HCT116 (cell line): ENCODE measurements at regions not wholly inside any gene's neighbourhood (a gene's known extent, or its start where the extent isn't known, plus 50 kb on each side); places are given as distances from the start of the nearest gene placed in this dataset.

ENCODE experiments used
- CEBPB ChIP-seq: IDR thresholded peaks from 2 replicates; pipeline ENCODE4 v1.6.1; 2012; ENCODE audit warnings: low read depth
- EZH2 ChIP-seq: fragments of 200-600 bp; sonication (generic); IDR thresholded peaks from 2 replicates; pipeline ENCODE4 v1.6.1; 2017; ENCODE audit warnings: antibody characterized with exemption, mixed run types
- FOSL1 ChIP-seq: IDR thresholded peaks from 2 replicates; pipeline ENCODE4 v1.6.1; 2012; ENCODE audit warnings: low read depth
- POLR2A ChIP-seq: IDR thresholded peaks from 2 replicates; pipeline ENCODE4 v1.7.0; 2011; ENCODE audit warnings: borderline replicate concordance; ENCODE audit not compliant: insufficient read depth, insufficient read length; ENCODE audit errors: extremely low read depth
- RAD21 ChIP-seq: IDR thresholded peaks from 2 replicates; pipeline ENCODE4 v1.6.1; 2012; ENCODE audit warnings: low read depth, mild to moderate bottlenecking
- TF ChIP-seq, protein P1 (sequence below), 3 experiments: fragments of 200-600 bp in 1 of 3; sonication (generic) in 1 of 3; IDR thresholded peaks in 2 of 3; conservative IDR thresholded peaks in 1 of 3; 2 replicates each; pipeline ENCODE4 v1.5.1; 2012 to 2017; ENCODE audit warnings: low read depth in 2 of 3, low read length in 2 of 3, antibody characterized with exemption in 1 of 3, borderline replicate concordance in 1 of 3, control low read depth in 1 of 3, mild to moderate bottlenecking in 1 of 3, mixed read lengths in 1 of 3, mixed run types in 1 of 3, moderate library complexity in 1 of 3; ENCODE audit not compliant: insufficient read depth in 1 of 3
- TF ChIP-seq, protein P2 (sequence below): IDR thresholded peaks from 2 replicates; pipeline ENCODE4 v1.6.1; 2012
- TF ChIP-seq, protein P3 (sequence below): IDR thresholded peaks from 2 replicates; pipeline ENCODE4 v1.6.1; 2012; ENCODE audit warnings: low read depth

DNA sequence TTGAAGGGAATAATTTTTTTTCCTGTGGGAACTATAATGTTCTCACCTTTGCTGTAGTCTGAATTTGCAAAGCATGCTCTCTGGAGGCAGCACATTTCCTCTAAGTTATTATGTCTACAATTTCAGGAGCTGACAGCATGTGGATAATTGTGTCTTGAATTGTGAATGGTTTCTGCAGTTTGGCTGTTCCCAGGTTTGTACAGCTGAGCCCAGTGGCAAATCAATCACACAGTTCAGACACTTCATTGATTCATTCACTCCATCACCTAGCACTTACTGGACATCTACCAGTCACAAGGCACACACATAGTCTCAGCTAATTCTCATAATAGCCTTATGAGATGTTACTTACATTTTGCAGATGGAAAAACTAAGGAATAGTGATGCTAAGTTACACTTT, 219.0 kb upstream of the ROPN1 start:
- TF ChIP-seq EZH2 (no peak), CEBPB (no peak), FOSL1 (no peak), POLR2A (no peak), RAD21 (no peak)
- TF ChIP-seq, protein P1, sequence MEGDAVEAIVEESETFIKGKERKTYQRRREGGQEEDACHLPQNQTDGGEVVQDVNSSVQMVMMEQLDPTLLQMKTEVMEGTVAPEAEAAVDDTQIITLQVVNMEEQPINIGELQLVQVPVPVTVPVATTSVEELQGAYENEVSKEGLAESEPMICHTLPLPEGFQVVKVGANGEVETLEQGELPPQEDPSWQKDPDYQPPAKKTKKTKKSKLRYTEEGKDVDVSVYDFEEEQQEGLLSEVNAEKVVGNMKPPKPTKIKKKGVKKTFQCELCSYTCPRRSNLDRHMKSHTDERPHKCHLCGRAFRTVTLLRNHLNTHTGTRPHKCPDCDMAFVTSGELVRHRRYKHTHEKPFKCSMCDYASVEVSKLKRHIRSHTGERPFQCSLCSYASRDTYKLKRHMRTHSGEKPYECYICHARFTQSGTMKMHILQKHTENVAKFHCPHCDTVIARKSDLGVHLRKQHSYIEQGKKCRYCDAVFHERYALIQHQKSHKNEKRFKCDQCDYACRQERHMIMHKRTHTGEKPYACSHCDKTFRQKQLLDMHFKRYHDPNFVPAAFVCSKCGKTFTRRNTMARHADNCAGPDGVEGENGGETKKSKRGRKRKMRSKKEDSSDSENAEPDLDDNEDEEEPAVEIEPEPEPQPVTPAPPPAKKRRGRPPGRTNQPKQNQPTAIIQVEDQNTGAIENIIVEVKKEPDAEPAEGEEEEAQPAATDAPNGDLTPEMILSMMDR (IDR thresholded peaks at IDR 0.05 in 2 of 3, conservative IDR thresholded peaks at IDR 0.05 in 1 of 3; ENCODE audit: borderline replicate concordance in 1 of 3, insufficient read depth in 1 of 3, low read depth in 2 of 3, low read length in 2 of 3), result no peak
- TF ChIP-seq, protein P2, sequence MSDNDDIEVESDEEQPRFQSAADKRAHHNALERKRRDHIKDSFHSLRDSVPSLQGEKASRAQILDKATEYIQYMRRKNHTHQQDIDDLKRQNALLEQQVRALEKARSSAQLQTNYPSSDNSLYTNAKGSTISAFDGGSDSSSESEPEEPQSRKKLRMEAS, result no peak
- TF ChIP-seq, protein P3, sequence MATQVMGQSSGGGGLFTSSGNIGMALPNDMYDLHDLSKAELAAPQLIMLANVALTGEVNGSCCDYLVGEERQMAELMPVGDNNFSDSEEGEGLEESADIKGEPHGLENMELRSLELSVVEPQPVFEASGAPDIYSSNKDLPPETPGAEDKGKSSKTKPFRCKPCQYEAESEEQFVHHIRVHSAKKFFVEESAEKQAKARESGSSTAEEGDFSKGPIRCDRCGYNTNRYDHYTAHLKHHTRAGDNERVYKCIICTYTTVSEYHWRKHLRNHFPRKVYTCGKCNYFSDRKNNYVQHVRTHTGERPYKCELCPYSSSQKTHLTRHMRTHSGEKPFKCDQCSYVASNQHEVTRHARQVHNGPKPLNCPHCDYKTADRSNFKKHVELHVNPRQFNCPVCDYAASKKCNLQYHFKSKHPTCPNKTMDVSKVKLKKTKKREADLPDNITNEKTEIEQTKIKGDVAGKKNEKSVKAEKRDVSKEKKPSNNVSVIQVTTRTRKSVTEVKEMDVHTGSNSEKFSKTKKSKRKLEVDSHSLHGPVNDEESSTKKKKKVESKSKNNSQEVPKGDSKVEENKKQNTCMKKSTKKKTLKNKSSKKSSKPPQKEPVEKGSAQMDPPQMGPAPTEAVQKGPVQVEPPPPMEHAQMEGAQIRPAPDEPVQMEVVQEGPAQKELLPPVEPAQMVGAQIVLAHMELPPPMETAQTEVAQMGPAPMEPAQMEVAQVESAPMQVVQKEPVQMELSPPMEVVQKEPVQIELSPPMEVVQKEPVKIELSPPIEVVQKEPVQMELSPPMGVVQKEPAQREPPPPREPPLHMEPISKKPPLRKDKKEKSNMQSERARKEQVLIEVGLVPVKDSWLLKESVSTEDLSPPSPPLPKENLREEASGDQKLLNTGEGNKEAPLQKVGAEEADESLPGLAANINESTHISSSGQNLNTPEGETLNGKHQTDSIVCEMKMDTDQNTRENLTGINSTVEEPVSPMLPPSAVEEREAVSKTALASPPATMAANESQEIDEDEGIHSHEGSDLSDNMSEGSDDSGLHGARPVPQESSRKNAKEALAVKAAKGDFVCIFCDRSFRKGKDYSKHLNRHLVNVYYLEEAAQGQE, result no peak
